ENCODE measurements at regions not wholly inside any gene's neighbourhood (a gene's known extent, or its start where the extent isn't known, plus 50 kb on each side); places are given as distances from the start of the nearest gene placed in this dataset.

DNA sequence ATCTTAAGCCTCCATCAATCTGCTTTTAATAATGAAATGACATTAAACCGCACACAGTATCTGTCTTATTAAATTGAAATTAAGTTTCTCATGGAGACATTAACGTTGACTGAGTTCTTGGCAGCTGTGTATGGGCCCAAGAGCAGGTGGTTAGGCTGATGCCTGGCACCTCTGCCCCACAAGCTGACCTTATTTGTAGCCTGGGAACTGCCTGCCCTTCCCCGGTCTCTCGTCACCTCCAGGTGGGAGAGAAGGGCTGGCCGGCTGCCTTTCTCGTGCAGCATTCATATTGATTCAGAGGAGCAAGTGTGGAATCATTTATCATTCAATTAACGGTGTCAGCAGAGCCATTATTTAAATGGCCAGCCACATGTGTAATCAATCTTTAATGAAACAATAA is 53.0 kb upstream of the FCN1 start:
- Histone ChIP-seq H3K27me3 (replicated peaks) (no peaks in the 10 kb centered on the region), H3K4me3 (ENCODE audit: low read depth, low read length) (no peak overlapping the region), H3K27ac (no peak overlapping the region), H3K36me3 (replicated peaks) (no peaks in the 10 kb centered on the region)
- DNase-seq, result no peak
- in situ Hi-C loops (cut with HindIII; ENCODE audit: low pct_ligation_motif_present, low sequenced_read_pairs), result no loop called here
- TF ChIP-seq, protein P1, sequence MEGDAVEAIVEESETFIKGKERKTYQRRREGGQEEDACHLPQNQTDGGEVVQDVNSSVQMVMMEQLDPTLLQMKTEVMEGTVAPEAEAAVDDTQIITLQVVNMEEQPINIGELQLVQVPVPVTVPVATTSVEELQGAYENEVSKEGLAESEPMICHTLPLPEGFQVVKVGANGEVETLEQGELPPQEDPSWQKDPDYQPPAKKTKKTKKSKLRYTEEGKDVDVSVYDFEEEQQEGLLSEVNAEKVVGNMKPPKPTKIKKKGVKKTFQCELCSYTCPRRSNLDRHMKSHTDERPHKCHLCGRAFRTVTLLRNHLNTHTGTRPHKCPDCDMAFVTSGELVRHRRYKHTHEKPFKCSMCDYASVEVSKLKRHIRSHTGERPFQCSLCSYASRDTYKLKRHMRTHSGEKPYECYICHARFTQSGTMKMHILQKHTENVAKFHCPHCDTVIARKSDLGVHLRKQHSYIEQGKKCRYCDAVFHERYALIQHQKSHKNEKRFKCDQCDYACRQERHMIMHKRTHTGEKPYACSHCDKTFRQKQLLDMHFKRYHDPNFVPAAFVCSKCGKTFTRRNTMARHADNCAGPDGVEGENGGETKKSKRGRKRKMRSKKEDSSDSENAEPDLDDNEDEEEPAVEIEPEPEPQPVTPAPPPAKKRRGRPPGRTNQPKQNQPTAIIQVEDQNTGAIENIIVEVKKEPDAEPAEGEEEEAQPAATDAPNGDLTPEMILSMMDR (IDR thresholded peaks at IDR 0.05; ENCODE audit: low read depth, low read length, missing control alignments), result no peak

DNA sequence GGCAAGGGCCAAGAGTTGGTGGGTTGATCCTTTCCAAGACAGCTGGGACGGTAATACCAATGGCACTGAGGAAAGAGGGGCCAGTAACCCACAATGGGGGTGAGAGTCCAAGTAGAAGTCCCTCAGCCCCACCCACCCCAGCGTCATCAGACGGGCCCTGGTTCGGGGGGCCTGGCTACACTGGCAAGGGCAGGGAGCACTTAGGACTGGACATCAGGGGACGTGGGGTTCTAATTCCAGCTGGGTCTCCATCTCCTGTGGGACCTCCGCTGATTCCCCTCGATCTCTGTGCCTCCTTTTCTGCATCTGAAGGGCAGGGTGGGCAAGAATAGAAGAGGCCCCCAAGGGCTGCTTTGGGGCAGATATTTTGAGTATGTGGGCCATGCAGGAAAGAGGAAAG is 53.5 kb upstream of the FCN1 start:
- no peak for DNase-seq
- in situ Hi-C loops (cut with HindIII; ENCODE audit: low pct_ligation_motif_present, low sequenced_read_pairs), result no loop called here
- no peak overlapping the region for H3K4me3 ChIP-seq (ENCODE audit: low read depth, low read length)
- TF ChIP-seq, protein P1 (IDR thresholded peaks at IDR 0.05; ENCODE audit: low read depth, low read length, missing control alignments), result no peak
- H3K27ac ChIP-seq, result no peak overlapping the region
- no peaks in the 10 kb centered on the region for H3K27me3 ChIP-seq (replicated peaks)
- no peaks in the 10 kb centered on the region for H3K36me3 ChIP-seq (replicated peaks)

DNA sequence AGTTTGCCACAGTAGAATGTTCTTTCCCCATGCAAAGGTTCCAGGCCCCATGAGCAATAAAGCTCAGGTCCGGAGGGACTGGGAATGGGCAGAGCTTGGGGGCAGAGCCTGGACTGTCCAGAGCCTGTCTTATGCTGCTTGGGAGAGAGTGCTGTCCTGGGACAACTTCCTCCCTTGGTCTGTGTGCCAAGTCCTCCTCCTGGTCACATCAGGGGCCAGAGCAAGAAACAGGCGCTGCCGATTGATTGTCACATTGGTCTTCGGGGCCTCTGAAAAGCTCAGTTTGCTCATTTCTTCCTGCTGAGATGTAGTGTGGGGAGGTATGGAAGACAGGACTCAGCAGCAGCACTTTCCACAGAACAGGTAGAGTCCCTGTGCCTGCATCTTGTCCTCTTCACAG is 54.0 kb upstream of the FCN1 start:
- in situ Hi-C loops (cut with HindIII; ENCODE audit: low pct_ligation_motif_present, low sequenced_read_pairs), result no loop called here
- Histone ChIP-seq H3K36me3 (replicated peaks) (no peaks in the 10 kb centered on the region), H3K27ac (no peak overlapping the region), H3K27me3 (replicated peaks) (no peaks in the 10 kb centered on the region), H3K4me3 (ENCODE audit: low read depth, low read length) (no peak overlapping the region)
- DNase-seq, result no peak
- TF ChIP-seq, protein P1 (IDR thresholded peaks at IDR 0.05; ENCODE audit: low read depth, low read length, missing control alignments), result no peak

DNA sequence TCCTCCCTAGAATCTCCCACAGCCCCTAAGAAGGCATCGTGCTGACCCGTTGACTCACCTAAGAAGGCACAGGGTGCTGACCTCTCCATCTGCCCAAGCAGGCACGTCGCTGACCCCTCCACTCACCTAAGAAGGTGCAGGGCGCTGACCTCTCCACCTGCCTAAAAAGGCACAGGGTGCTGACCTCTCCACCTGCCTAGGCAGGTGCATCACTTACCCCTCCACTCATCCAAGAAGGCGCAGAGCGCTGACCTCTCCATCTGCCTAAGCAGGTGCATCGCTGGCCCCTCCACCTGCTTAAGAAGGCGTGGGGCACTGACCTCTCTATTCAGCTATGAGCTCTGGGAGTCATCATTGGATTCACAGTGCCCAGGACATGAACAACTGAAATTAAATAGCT is 54.4 kb upstream of the FCN1 start:
- Histone ChIP-seq H3K27ac (no peak overlapping the region), H3K27me3 (replicated peaks) (no peaks in the 10 kb centered on the region), H3K36me3 (replicated peaks) (no peaks in the 10 kb centered on the region), H3K4me3 (ENCODE audit: low read depth, low read length) (no peak overlapping the region)
- no peak for DNase-seq
- in situ Hi-C loops (cut with HindIII; ENCODE audit: low pct_ligation_motif_present, low sequenced_read_pairs), result no loop called here
- TF ChIP-seq, protein P1 (IDR thresholded peaks at IDR 0.05; ENCODE audit: low read depth, low read length, missing control alignments), result no peak

DNA sequence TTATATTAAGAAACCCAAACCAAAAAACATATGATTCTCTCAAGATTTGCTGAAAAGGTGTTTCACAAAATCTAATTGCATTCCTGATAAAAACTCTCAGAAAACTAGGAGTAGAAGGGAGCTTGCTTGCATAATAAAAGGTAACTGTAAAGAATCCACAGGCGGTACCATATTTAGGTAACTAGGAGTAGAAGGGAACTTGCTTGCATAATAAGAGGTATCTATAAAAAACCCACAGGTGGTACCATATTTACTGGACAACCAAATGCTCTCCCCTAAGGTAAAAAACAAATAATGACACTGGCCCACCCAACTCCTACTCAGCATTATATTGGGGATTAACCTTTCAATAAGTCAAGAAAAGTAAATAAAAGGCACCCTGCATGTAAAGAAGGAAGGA is 57.5 kb upstream of the FCN1 start:
- in situ Hi-C loops (cut with HindIII; ENCODE audit: low pct_ligation_motif_present, low sequenced_read_pairs), result no loop called here
- H3K36me3 ChIP-seq (replicated peaks), result no peaks in the 10 kb centered on the region
- no peak overlapping the region for H3K4me3 ChIP-seq (ENCODE audit: low read depth, low read length)
- DNase-seq, result no peak
- H3K27ac ChIP-seq, result no peak overlapping the region
- H3K27me3 ChIP-seq (replicated peaks), result no peaks in the 10 kb centered on the region
- TF ChIP-seq, protein P1 (IDR thresholded peaks at IDR 0.05; ENCODE audit: low read depth, low read length, missing control alignments), result no peak

DNA sequence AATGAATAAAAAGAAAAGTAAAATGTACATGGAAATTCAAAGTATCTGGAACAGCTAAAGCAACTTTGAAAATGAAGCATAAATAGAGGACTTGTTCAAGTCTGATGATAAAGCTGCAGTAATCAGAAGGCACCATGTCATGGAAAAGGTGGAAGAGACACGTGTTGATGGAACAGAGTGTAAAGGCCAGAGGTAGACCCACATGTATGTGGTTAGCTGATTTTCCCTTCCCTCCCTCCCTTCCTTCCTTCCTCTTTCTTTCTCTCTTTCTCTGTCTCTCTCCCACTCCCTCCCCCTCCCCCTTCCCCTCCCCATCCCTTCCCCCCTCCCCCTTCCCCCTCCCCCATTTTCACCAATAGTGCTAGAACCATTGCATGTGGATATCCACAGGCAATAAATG is 58.7 kb upstream of the FCN1 start:
- H3K36me3 ChIP-seq (replicated peaks), result no peaks in the 10 kb centered on the region
- H3K4me3 ChIP-seq (ENCODE audit: low read depth, low read length), result no peak overlapping the region
- H3K27me3 ChIP-seq (replicated peaks), result no peaks in the 10 kb centered on the region
- TF ChIP-seq, protein P1 (IDR thresholded peaks at IDR 0.05; ENCODE audit: low read depth, low read length, missing control alignments), result no peak
- in situ Hi-C loops (cut with HindIII; ENCODE audit: low pct_ligation_motif_present, low sequenced_read_pairs), result no loop called here
- DNase-seq, result no peak
- H3K27ac ChIP-seq, result no peak overlapping the region
